GM21786 (cell line): ENCODE measurements at regions not wholly inside any gene's neighbourhood (a gene's known extent, or its start where the extent isn't known, plus 50 kb on each side); places are given as distances from the start of the nearest gene placed in this dataset.
"Not testable (repeated sequence)": the region's sequence is repeated elsewhere in the genome, so short reads cannot be mapped to it uniquely, and the experiment has no call there.

ENCODE experiments used
- ATAC-seq: cut with Tn5 transposase; IDR thresholded peaks from one replicate; pipeline ENCODE4 v1.9.1; 2021; ENCODE audit not compliant: unreplicated experiment

GRCh38 chrX:117843749-117844148 is 272.9 kb downstream of the KLHL13 start:
- ATAC-seq = no peak

- ATAC-seq = no peak
Observed at GRCh38 chrX:117840645-117841044, 276.0 kb downstream of the KLHL13 start.

GRCh38 chrX:117839544-117839943 is 277.1 kb downstream of the KLHL13 start:
- ATAC-seq = no peak

DNA sequence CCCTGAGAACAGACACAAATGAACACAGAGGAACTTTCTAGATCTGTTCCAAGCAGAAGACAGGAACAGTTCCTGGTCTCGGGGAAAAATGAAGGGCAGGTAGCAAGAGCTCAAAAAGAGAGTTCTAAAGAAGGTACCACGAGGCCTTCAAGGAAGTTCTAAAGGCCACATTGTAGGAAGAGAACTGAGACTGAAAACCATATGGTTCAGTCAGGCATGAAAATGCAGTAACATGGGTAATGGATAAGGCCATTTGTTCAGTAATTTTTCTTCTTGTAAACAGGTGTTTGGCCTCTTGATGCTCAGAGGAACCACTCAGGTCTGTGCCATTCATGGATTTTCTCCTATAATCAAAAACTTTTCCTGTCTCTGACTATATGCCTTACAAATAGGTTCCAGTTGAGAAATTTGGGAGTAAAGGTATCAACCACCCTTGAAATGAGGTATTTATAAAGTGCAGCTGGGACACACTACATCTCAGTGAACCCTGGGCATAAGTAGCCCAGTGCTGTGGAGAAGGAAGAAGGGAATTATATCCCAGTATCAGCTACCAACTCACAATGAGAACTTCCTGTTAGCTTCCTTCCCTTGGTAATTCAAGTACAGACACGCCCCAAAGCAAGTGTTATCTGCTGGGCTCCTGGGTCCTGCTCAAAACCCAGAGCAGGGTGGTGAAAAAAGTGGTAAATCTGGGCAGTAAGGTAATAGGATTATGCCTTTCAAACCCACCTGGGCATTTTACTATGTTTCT is 277.9 kb downstream of the KLHL13 start:
- no peak for ATAC-seq

DNA sequence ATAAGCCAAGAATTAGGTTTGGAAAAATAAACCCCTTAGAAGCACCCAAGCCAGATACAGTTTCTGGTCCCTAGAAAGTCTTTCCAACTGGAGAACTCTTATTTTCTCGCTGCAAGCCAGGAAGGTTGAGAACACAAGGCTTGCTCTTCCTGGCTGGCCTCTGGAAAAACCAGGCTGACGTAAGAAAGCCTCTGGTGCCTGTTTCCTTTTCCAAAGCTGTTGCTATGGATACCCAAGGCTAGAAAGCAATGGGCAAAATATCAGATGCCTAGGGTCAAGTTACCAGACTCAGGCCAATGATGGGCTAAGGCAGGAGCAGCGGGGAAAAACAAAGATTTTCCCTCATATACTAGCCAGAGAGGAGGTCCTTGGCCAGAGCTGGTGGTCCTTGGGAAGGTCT is 281.6 kb downstream of the KLHL13 start:
- ATAC-seq = no peak

DNA sequence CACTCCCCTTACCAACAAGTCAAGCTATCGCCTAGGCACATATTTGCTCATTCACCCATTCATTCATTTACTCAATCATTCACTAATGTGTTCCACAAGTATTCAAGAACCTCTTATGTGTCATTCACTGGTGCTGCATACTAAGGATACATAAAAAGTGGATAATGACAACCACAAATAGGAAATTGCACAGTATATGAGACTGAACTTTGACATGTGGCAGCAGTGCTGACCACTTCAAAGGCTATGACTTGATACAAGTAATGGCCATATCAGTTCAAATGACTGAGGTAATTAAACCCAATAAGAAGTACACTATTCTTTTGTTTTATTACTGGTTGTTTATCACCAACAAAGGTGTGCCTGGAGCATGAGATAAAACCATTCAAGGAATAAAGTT is 282.5 kb downstream of the KLHL13 start:
- no peak for ATAC-seq

GRCh38 chrX:117821472-117821871 is 295.1 kb downstream of the KLHL13 start:
- not testable (repeated sequence) for ATAC-seq

DNA sequence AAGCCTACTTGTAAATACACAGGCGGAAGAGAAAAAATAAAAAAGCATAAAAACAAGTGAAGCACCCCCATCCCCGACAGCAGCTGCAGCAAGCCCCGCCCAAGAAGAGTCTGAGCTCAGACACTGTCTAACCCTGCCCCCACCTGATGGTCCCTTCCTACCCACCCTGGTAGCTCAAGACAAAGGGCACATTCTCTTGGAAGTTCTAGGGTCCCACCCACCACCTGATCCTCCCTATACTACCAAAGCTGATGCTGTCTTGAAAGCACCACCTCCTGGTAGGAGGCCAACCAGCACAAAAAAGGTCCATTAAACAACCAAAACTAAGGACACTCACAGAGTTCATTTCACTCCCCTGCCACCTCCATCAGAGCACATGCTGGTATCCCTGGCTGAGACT is 308.2 kb downstream of the KLHL13 start:
- no peak for ATAC-seq

- no peak for ATAC-seq
Observed at GRCh38 chrX:117803463-117803862, 313.1 kb downstream of the KLHL13 start.

- no peak for ATAC-seq
Observed at GRCh38 chrX:117788339-117788738, 328.3 kb downstream of the KLHL13 start.

DNA sequence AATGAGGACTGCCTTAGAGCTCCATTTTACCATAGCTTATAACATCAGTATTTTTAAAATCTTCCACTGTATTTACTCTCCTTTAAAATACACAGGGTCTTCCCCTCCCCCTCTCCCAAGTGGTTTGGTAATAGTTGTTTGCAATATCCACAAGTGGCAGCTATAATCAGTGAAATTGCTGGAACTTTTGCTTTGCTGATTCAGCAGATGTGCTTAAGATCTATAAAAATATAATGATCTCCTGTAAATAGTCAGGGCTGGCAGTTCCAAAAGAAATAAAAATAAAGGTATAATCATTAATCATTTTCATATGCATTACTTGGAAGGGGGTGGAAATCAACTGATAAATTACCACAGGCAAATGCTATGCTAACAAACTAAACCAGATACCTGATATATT is 345.2 kb downstream of the KLHL13 start:
- ATAC-seq = no peak

DNA sequence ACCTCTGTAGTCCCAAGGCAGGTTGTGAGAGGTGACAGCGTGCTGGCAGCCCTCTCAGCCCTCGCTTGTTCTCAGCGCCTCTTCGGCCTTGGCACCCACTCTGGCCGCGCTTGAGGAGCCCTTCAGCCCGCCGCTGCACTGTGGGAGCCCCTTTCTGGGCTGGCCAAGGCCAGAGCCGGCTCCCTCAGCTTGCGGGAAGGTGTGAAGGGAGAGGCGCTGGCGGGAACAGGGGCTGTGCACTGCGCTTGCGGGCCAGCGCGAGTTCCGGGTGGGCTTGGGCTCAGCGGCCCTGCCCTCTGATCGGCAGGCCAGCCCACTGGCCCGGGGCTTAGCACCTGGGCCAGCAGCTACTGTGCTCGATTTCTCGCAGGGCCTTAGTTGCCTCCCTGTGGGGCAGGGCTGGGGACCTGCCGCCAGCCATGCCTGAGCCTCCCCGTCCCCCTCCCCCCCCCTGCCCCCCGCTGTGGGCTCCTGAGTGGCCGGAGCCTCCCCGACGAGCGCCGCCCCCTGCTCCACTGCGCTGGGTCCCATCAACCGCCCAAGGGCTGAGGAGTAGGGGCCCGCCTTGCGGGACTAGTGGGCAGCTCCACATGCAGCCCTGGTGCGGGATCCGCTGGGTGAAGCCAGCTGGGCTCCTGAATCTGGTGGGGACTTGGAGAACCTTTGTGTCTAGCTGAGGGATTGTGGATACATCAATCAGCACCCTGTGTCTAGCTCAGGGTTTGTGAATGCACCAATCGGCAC is 347.6 kb downstream of the KLHL13 start:
- ATAC-seq = no peak

GRCh38 chrX:117765211-117765610 is 351.4 kb downstream of the KLHL13 start:
- no peak for ATAC-seq

GRCh38 chrX:117752745-117753144 is 363.9 kb downstream of the KLHL13 start:
- ATAC-seq = peak; percentile 78

GRCh38 chrX:117751155-117751554 is 365.5 kb downstream of the KLHL13 start:
- ATAC-seq = no peak

- no peak for ATAC-seq
Observed at GRCh38 chrX:117744958-117745357, 371.7 kb downstream of the KLHL13 start.

- ATAC-seq = no peak
Observed at GRCh38 chrX:117743469-117744251, 372.9 kb downstream of the KLHL13 start.

GRCh38 chrX:117713411-117713810 is 403.2 kb downstream of the KLHL13 start:
- no peak for ATAC-seq

DNA sequence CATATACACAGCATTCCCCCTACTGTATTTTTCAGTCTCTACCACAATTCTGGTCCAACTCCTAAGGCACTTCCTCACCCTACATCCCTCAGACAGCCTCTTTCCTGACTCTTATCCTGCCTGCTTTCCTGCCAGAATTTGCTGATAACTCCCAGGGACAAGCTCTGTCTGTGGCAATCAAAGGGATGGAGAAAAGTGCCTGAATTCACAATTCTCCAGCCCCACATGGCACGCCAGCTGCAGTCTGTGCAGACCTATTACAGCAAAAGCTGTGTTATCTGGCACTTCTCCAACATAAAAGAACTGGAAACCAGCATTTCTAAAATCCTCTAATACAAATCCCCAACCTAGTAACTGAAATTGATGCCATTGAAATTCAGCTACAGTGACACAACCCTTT is 404.8 kb downstream of the KLHL13 start:
- no peak for ATAC-seq

- ATAC-seq = no peak
Observed at GRCh38 chrX:117707948-117708743, 408.5 kb downstream of the KLHL13 start.

DNA sequence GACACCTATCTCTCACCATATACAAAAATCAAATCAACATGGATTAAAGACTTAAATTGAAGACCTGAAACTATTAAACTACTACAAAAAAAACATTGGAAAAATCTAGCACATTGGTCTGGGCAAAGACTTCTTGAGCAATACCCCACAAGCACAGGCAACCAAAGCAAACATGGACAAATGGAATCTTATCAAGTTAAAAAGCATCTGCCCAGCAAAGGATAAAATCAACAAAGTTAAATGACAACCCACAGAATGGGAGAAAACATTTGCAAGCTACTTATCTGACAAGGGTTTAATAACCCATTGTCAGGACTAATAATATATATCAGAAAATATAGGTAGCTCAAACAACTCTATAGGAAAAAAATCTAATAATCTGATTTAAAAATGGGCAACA is 415.6 kb downstream of the KLHL13 start:
- ATAC-seq = no peak
